H1 (cell line): ENCODE measurements at regions not wholly inside any gene's neighbourhood (a gene's known extent, or its start where the extent isn't known, plus 50 kb on each side); places are given as distances from the start of the nearest gene placed in this dataset.

Experiments
- CTCF ChIA-PET: fragments of 300-600 bp; sonication (Branson Sonifier 250); formaldehyde crosslinking; loops from one replicate; lab custom pipeline; 2021; ENCODE audit not compliant: partially characterized antibody; lab: Charles Lee
- POLR2A ChIA-PET: fragments of 300-600 bp; sonication (Branson Sonifier 250); formaldehyde crosslinking; loops from one replicate; lab custom pipeline; 2021; ENCODE audit warnings: inconsistent platforms; ENCODE audit not compliant: partially characterized antibody; lab: Charles Lee
- DNase-seq, 2 experiments: peaks; one replicate each; pipeline versions ENCODE4 v3.0.0 to v3.0.0-alpha.2; 2010 to 2022; ENCODE audit warnings: low spot score in 2 of 2, low read depth in 1 of 2, mixed read lengths in 1 of 2
- FAIRE-seq: peaks from 2 replicates; lab custom pipeline; 2011; peaks lifted over from hg19 to GRCh38; lab: Jason Lieb, UNC
- H2AFZ ChIP-seq: 2 replicates; pipeline ENCODE4 v1.8.1; 2012; ENCODE audit warnings: low read length, inconsistent platforms
- H2AK5ac ChIP-seq: 2 replicates; pipeline ENCODE4 v1.6.1; 2013; ENCODE audit warnings: low read depth, low read length
- H2BK120ac ChIP-seq: replicated peaks from 2 replicates; pipeline ENCODE3; 2013; ENCODE audit warnings: low read depth, low read length, inconsistent platforms
- H2BK12ac ChIP-seq: 2 replicates; pipeline ENCODE4 v1.6.1; 2013; ENCODE audit warnings: low read depth, low read length
- H2BK15ac ChIP-seq: 2 replicates; pipeline ENCODE4 v1.6.1; 2013; ENCODE audit warnings: low read length
- H2BK20ac ChIP-seq: 2 replicates; pipeline ENCODE4 v1.6.1; 2013; ENCODE audit warnings: low read length
- H2BK5ac ChIP-seq: 2 replicates; pipeline ENCODE4 v1.6.1; 2013; ENCODE audit warnings: low read depth, low read length
- H3K14ac ChIP-seq: 2 replicates; pipeline ENCODE4 v1.6.1; 2013; ENCODE audit warnings: inconsistent platforms; ENCODE audit not compliant: insufficient read length
- H3K18ac ChIP-seq: 2 replicates; pipeline ENCODE4 v1.6.1; 2013; ENCODE audit warnings: low read length; ENCODE audit errors: extremely low read depth
- H3K23ac ChIP-seq: 2 replicates; pipeline ENCODE4 v1.6.1; 2013; ENCODE audit warnings: inconsistent platforms; ENCODE audit not compliant: insufficient read length
- H3K23me2 ChIP-seq: 2 replicates; pipeline ENCODE4 v1.6.1; 2013; ENCODE audit warnings: low read depth, low read length
- H3K27ac ChIP-seq: 2 replicates; pipeline ENCODE4 v1.6.1; 2011; ENCODE audit warnings: low read depth, low read length, inconsistent platforms
- H3K27me3 ChIP-seq, 4 experiments: replicated peaks in 1 of 4; 1 replicate in 1 of 4; 2 replicates in 3 of 4; pipeline versions ENCODE4 v1.6.1 to v1.8.1; 2011 to 2013; ENCODE audit warnings: low read length in 3 of 4, mild to moderate bottlenecking in 3 of 4, inconsistent platforms in 2 of 4, mixed read lengths in 2 of 4, moderate library complexity in 1 of 4; ENCODE audit not compliant: control insufficient read depth in 3 of 4, insufficient read depth in 3 of 4; ENCODE audit errors: extremely low read depth in 1 of 4
- H3K36me3 ChIP-seq, 4 experiments: 2 replicates each; pipeline versions ENCODE4 v1.6.1 to v1.8.1; 2011 to 2013; ENCODE audit warnings: mild to moderate bottlenecking in 4 of 4, low read length in 3 of 4, moderate library complexity in 2 of 4, control low read depth in 1 of 4, inconsistent platforms in 1 of 4; ENCODE audit not compliant: insufficient read depth in 4 of 4, control insufficient read depth in 2 of 4
- H3K4ac ChIP-seq: replicated peaks from 2 replicates; pipeline ENCODE3; 2013; ENCODE audit warnings: low read length, low read depth, mixed read lengths, inconsistent platforms; ENCODE audit not compliant: insufficient read length
- H3K4me1 ChIP-seq, 4 experiments: replicated peaks in 1 of 4; 1 replicate in 1 of 4; 2 replicates in 3 of 4; pipeline versions ENCODE4 v1.6.1 to v1.8.1; 2011 to 2013; ENCODE audit warnings: low read length in 3 of 4, inconsistent platforms in 2 of 4, mixed read lengths in 1 of 4; ENCODE audit not compliant: insufficient read depth in 4 of 4, control insufficient read depth in 3 of 4
- H3K4me2 ChIP-seq, 2 experiments: 2 replicates each; pipeline versions ENCODE4 v1.6.1 to v1.8.1; 2011 to 2013; ENCODE audit warnings: low read depth in 2 of 2, low read length in 2 of 2, control low read depth in 1 of 2, inconsistent platforms in 1 of 2, mild to moderate bottlenecking in 1 of 2; ENCODE audit not compliant: insufficient read depth in 1 of 2
- H3K4me3 ChIP-seq, 4 experiments: fragments of 200-600, 300-600 bp in 1 of 4; sonication (generic), shearing (Covaris generic), sonication (Bioruptor Twin) in 1 of 4; 2 replicates each; pipeline versions ENCODE4 v1.5.1 to v1.8.1; 2011 to 2016; ENCODE audit warnings: low read length in 4 of 4, low read depth in 3 of 4, control low read depth in 2 of 4, inconsistent platforms in 2 of 4, mild to moderate bottlenecking in 2 of 4, mixed read lengths in 1 of 4, moderate library complexity in 1 of 4; ENCODE audit not compliant: insufficient read depth in 2 of 4; ENCODE audit errors: extremely low read depth in 1 of 4
- H3K56ac ChIP-seq: replicated peaks from 2 replicates; pipeline ENCODE3; 2013; ENCODE audit warnings: low read depth, mild to moderate bottlenecking, mixed read lengths, low read length, inconsistent platforms; ENCODE audit not compliant: insufficient read length
- H3K79me1 ChIP-seq: 2 replicates; pipeline ENCODE4 v1.6.1; 2013; ENCODE audit warnings: low read depth, low read length, control low read depth
- H3K79me2 ChIP-seq, 2 experiments: 2 replicates each; pipeline versions ENCODE4 v1.6.1 to v1.8.1; 2012 to 2013; ENCODE audit warnings: low read length in 2 of 2, mild to moderate bottlenecking in 2 of 2, inconsistent platforms in 1 of 2; ENCODE audit not compliant: insufficient read depth in 2 of 2, control insufficient read depth in 1 of 2
- H3K9ac ChIP-seq, 4 experiments: replicated peaks in 1 of 4; 1 replicate in 1 of 4; 2 replicates in 3 of 4; pipeline versions ENCODE4 v1.6.1 to v1.8.1; 2011 to 2013; ENCODE audit warnings: low read depth in 3 of 4, low read length in 3 of 4, control low read depth in 2 of 4, mild to moderate bottlenecking in 2 of 4, moderate library complexity in 2 of 4, inconsistent platforms in 1 of 4; ENCODE audit errors: extremely low read depth in 1 of 4
- H3K9me3 ChIP-seq, 2 experiments: 2 replicates each; pipeline versions ENCODE4 v1.6.1 to v1.8.1; 2012 to 2013; ENCODE audit warnings: mild to moderate bottlenecking in 2 of 2, moderate library complexity in 2 of 2, control low read depth in 1 of 2, inconsistent platforms in 1 of 2, low read depth in 1 of 2, low read length in 1 of 2, mixed read lengths in 1 of 2; ENCODE audit not compliant: insufficient read depth in 2 of 2
- H4K20me1 ChIP-seq, 2 experiments: replicated peaks in 1 of 2; 2 replicates each; pipeline versions ENCODE3 to v1.8.1; 2011 to 2013; ENCODE audit warnings: inconsistent platforms in 2 of 2, low read length in 2 of 2, mild to moderate bottlenecking in 1 of 2; ENCODE audit not compliant: insufficient read depth in 2 of 2, control insufficient read depth in 1 of 2
- H4K5ac ChIP-seq: 2 replicates; pipeline ENCODE4 v1.6.1; 2013; ENCODE audit warnings: low read length, low read depth, mixed read lengths, inconsistent platforms; ENCODE audit not compliant: insufficient read length
- H4K8ac ChIP-seq: 2 replicates; pipeline ENCODE4 v1.8.0; 2013; ENCODE audit warnings: mild to moderate bottlenecking, moderate library complexity, low read length, inconsistent platforms; ENCODE audit not compliant: insufficient read depth; ENCODE audit errors: extremely low read depth
- H4K91ac ChIP-seq: replicated peaks from 2 replicates; pipeline ENCODE3; 2013; ENCODE audit warnings: low read length, mixed read lengths, inconsistent platforms; ENCODE audit not compliant: insufficient read length
- KDM4A ChIP-seq: IDR thresholded peaks from one replicate; pipeline ENCODE4 v1.7.1; 2012; ENCODE audit warnings: low read depth, mild to moderate bottlenecking, moderate library complexity, low read length, inconsistent platforms; ENCODE audit not compliant: severe bottlenecking
- WGBS, 2 experiments: shearing (Covaris generic) in 1 of 2; methylation state at CpG; one replicate each; pipeline versions ENCODE4 v1.1.6 to v1.1.7; 2013 to 2015; ENCODE audit warnings: low lambda C conversion rate in 2 of 2, mixed read lengths in 2 of 2, inconsistent platforms in 1 of 2, low coverage in 1 of 2, missing lambda C conversion rate in 1 of 2; ENCODE audit not compliant: insufficient replicate concordance in 2 of 2, insufficient coverage in 1 of 2, insufficient read length in 1 of 2; ENCODE audit errors: extremely low coverage in 1 of 2, missing lambda C conversion rate in 1 of 2; 5-methylcytosine and 5-hydroxymethylcytosine counted together

DNA sequence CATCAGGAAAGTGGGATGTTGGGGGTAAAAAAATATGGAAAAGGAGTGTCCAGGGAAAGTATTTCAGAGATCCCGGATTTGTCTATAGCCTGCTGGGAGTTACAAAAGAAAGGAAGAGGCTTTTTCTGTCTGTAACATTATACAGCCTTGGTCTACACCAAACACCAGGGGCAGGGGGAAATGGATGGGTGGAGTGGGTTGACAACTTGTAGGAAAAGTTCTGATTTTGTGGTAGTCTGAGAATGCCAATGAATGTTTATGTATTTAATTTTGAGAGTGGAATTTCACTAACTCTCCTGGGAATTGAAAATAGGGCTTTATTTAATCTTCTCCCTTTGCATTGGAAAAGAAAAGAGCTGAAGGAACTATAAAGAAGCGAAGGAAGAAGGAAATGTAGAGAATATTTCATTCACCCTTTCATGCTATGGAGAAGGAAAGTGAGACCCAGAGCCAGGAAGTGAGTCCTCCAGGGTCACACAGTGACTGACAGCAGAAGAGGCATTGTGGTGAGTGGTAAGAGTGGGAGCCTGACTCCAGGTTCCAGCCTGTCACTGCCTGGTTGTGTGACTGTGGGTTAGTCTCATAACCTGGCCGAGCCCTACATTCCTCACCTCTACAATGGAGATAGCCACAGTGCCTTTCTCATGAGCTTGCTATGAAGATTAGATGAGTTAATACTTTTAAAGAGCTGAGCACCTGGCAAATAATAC, 346.3 kb upstream of the TNP1 start:
- H3K79me1 ChIP-seq, result no peaks in the 10 kb centered on the region
- no peak overlapping the region for H3K14ac ChIP-seq
- POLR2A ChIA-PET, result no interaction called here
- H4K91ac ChIP-seq, result no peak overlapping the region
- H3K4ac ChIP-seq, result no peak overlapping the region
- H2BK5ac ChIP-seq, result no peak overlapping the region
- no peaks in the 10 kb centered on the region; a peak in 1 of 4 replicates for H3K9me3 ChIP-seq
- WGBS, 2 experiments, result 88% methylated on average over 3 of the region's 3 CpGs; no CpG with 5 or more reads in 1 of the 2 experiments
- no peak overlapping the region for H3K4me2 ChIP-seq
- H4K20me1 ChIP-seq, result no peaks in the 10 kb centered on the region
- H4K8ac ChIP-seq, result no peak overlapping the region
- no peak for TF ChIP-seq KDM4A
- TF ChIP-seq, all 59 proteins: peak for 0
- Histone ChIP-seq H2BK12ac (no peak overlapping the region), H3K36me3 (no peaks in the 10 kb centered on the region), H3K4me1 (peaks cover 0 to 9% (median 7%) of the 10 kb centered on the region in 4 experiments; a peak in 4 of 7 replicates), H3K27me3 (no peaks in the 10 kb centered on the region; a peak in 1 of 7 replicates), H4K5ac (no peak overlapping the region), H3K23me2 (no peaks in the 10 kb centered on the region), H2AK5ac (no peak overlapping the region), H2BK20ac (no peak overlapping the region), H3K9ac (no peak overlapping the region), H3K18ac (no peak overlapping the region), H2BK120ac (no peak overlapping the region), H3K56ac (no peak overlapping the region), H3K27ac (no peak overlapping the region), H3K79me2 (no peaks in the 10 kb centered on the region), H3K4me3 (no peak overlapping the region), H2AFZ (no peak overlapping the region), H2BK15ac (peak overlapping the region; percentile 6; the same call in 1 of the 2 replicates), H3K23ac (no peak overlapping the region)
- CTCF ChIA-PET, result interaction anchor here (1.7 kb wide), 1 partner anchor 460 kb away, joined by 4 read pairs; no protein-coding TSS in a partner anchor
- DNase-seq (no peak), FAIRE-seq (no peak)
